ENCODE measurements at regions not wholly inside any gene's neighbourhood (a gene's known extent, or its start where the extent isn't known, plus 50 kb on each side); places are given as distances from the start of the nearest gene placed in this dataset.

DNA sequence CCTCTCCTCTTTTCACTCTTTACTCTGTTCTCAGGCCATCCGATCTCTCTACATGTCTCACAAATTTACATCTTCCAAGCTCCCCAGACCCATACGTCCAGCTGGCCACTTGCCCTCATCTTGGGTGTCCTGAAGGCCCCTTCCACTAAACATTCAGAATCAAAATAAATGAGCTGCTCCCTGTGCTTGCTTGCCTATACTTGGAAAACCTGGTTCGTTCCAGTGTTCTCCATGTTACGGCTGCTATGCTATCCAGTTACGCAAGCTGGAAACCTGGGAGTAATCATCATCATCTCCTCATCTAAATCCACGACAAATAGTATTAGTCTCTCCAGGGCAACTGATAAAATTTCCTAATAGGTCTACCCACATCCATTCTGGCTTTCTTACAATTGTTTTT, 165.0 kb upstream of the FBXL17 start:
- Histone ChIP-seq H3K9me2 (replicated peaks; ENCODE audit: insufficient read depth, low read length) (no peaks in the 10 kb centered on the region), H2AFZ (ENCODE audit: low read depth, low read length, severe bottlenecking) (no peak overlapping the region)

DNA sequence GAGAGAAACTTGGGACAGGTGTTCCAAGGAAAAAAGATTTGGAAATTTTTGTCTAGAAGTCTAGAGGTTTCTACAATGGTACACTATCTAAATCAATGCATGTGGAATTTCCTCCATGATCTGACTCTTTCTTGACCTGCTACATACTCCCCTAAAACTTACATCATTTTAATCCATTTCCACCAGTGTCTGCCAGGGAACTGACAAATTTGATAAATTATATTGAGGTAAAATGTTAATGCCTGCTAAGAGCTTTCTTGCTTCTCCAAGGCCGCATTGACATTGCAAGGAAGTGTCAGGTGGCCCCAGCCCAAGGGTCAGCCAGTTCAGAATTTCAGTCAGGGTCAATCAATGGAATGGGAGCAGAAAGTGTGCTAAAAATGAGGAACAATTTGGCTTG, 163.4 kb upstream of the FBXL17 start:
- Histone ChIP-seq H3K36me3 (ENCODE audit: low read length) (no peaks in the 10 kb centered on the region), H4K20me1 (ENCODE audit: low read depth, low read length) (no peaks in the 10 kb centered on the region), H2AFZ (ENCODE audit: low read depth, low read length, severe bottlenecking) (no peak overlapping the region), H3F3A (ENCODE audit: insufficient read depth) (no peaks in the 10 kb centered on the region), H3K9ac (ENCODE audit: low read length) (no peak overlapping the region), H3K27ac (ENCODE audit: low read depth, low read length) (no peak overlapping the region), H3K27me3 (ENCODE audit: low read length) (no peaks in the 10 kb centered on the region), H3K9me3 (ENCODE audit: insufficient read depth, low read length) (no peaks in the 10 kb centered on the region), H3K79me2 (ENCODE audit: insufficient read depth, low read length) (no peaks in the 10 kb centered on the region), H3K4me2 (ENCODE audit: low read depth, low read length, poor library complexity, severe bottlenecking) (no peak overlapping the region), H3K9me2 (replicated peaks; ENCODE audit: insufficient read depth, low read length) (no peaks in the 10 kb centered on the region), H3K4me3 (ENCODE audit: insufficient read depth, low read length, poor library complexity, severe bottlenecking) (no peak overlapping the region)
- no peak for TF ChIP-seq EZH2phosphoT487 (conservative IDR thresholded peaks at IDR 0.05; ENCODE audit: low read length)
- TF ChIP-seq, protein P1, sequence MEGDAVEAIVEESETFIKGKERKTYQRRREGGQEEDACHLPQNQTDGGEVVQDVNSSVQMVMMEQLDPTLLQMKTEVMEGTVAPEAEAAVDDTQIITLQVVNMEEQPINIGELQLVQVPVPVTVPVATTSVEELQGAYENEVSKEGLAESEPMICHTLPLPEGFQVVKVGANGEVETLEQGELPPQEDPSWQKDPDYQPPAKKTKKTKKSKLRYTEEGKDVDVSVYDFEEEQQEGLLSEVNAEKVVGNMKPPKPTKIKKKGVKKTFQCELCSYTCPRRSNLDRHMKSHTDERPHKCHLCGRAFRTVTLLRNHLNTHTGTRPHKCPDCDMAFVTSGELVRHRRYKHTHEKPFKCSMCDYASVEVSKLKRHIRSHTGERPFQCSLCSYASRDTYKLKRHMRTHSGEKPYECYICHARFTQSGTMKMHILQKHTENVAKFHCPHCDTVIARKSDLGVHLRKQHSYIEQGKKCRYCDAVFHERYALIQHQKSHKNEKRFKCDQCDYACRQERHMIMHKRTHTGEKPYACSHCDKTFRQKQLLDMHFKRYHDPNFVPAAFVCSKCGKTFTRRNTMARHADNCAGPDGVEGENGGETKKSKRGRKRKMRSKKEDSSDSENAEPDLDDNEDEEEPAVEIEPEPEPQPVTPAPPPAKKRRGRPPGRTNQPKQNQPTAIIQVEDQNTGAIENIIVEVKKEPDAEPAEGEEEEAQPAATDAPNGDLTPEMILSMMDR (IDR thresholded peaks at IDR 0.05; ENCODE audit: insufficient read depth, low read length, poor library complexity, severe bottlenecking): no peak

More for the DNA sequence above, 165.0 kb upstream of the FBXL17 start:
- TF ChIP-seq, protein P1 (IDR thresholded peaks at IDR 0.05; ENCODE audit: insufficient read depth, low read length, poor library complexity, severe bottlenecking): no peak
- TF ChIP-seq EZH2phosphoT487 (conservative IDR thresholded peaks at IDR 0.05; ENCODE audit: low read length): no peak
- Histone ChIP-seq H3K79me2 (ENCODE audit: insufficient read depth, low read length) (no peaks in the 10 kb centered on the region), H4K20me1 (ENCODE audit: low read depth, low read length) (no peaks in the 10 kb centered on the region), H3K27me3 (ENCODE audit: low read length) (no peaks in the 10 kb centered on the region), H3F3A (ENCODE audit: insufficient read depth) (no peaks in the 10 kb centered on the region), H3K27ac (ENCODE audit: low read depth, low read length) (no peak overlapping the region), H3K4me3 (ENCODE audit: insufficient read depth, low read length, poor library complexity, severe bottlenecking) (no peak overlapping the region), H3K36me3 (ENCODE audit: low read length) (no peaks in the 10 kb centered on the region), H3K9me3 (ENCODE audit: insufficient read depth, low read length) (no peaks in the 10 kb centered on the region), H3K9ac (ENCODE audit: low read length) (no peak overlapping the region), H3K4me2 (ENCODE audit: low read depth, low read length, poor library complexity, severe bottlenecking) (no peak overlapping the region)

DNA sequence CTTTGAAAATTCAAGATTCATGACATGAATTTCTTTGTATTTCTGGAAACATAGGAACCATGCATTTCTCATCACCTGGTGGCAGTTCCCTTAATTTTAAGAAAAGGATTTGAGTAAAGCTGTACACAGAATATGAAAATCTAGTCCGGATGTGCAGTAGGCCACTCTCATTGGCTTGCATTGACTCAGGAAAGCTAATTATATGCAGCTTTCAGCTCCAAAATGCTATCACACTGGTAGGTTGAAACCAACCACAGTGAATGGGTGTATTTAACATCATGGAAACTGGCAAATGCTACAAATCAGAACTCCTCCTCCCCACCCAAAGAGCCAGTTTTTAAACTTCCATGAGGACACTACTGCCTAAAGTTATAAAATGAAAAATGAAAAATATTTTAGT, 161.6 kb upstream of the FBXL17 start:
- TF ChIP-seq, protein P1 (IDR thresholded peaks at IDR 0.05; ENCODE audit: insufficient read depth, low read length, poor library complexity, severe bottlenecking): no peak
- no peak for TF ChIP-seq EZH2phosphoT487 (conservative IDR thresholded peaks at IDR 0.05; ENCODE audit: low read length)
- no peaks in the 10 kb centered on the region for H3K9me3 ChIP-seq (ENCODE audit: insufficient read depth, low read length)
- H3K79me2 ChIP-seq (ENCODE audit: insufficient read depth, low read length): no peaks in the 10 kb centered on the region

More for the DNA sequence above, 161.6 kb upstream of the FBXL17 start:
- no peaks in the 10 kb centered on the region for H3F3A ChIP-seq (ENCODE audit: insufficient read depth)
- H3K4me3 ChIP-seq (ENCODE audit: insufficient read depth, low read length, poor library complexity, severe bottlenecking): no peak overlapping the region
- H4K20me1 ChIP-seq (ENCODE audit: low read depth, low read length): no peaks in the 10 kb centered on the region
- H3K9ac ChIP-seq (ENCODE audit: low read length): no peak overlapping the region
- no peaks in the 10 kb centered on the region for H3K36me3 ChIP-seq (ENCODE audit: low read length)
- H3K27ac ChIP-seq (ENCODE audit: low read depth, low read length): no peak overlapping the region
- H3K4me2 ChIP-seq (ENCODE audit: low read depth, low read length, poor library complexity, severe bottlenecking): no peak overlapping the region
- H3K9me2 ChIP-seq (replicated peaks; ENCODE audit: insufficient read depth, low read length): no peaks in the 10 kb centered on the region
- no peak overlapping the region for H2AFZ ChIP-seq (ENCODE audit: low read depth, low read length, severe bottlenecking)
- no peaks in the 10 kb centered on the region; the same call in 1 of the 2 replicates for H3K27me3 ChIP-seq (ENCODE audit: low read length)

Measured in SU-DHL-6 (cell line).